NOMO-1 (cell line): ENCODE measurements at regions not wholly inside any gene's neighbourhood (a gene's known extent, or its start where the extent isn't known, plus 50 kb on each side); places are given as distances from the start of the nearest gene placed in this dataset.
"Not testable (repeated sequence)": the region's sequence is repeated elsewhere in the genome, so short reads cannot be mapped to it uniquely, and the experiment has no call there.

Experiments
- DNase-seq, 2 experiments: peaks; one replicate each; lab custom pipeline; 2025; ENCODE audit not compliant: unreplicated experiment in 2 of 2; lab: John Stamatoyannopoulos, UW

DNA sequence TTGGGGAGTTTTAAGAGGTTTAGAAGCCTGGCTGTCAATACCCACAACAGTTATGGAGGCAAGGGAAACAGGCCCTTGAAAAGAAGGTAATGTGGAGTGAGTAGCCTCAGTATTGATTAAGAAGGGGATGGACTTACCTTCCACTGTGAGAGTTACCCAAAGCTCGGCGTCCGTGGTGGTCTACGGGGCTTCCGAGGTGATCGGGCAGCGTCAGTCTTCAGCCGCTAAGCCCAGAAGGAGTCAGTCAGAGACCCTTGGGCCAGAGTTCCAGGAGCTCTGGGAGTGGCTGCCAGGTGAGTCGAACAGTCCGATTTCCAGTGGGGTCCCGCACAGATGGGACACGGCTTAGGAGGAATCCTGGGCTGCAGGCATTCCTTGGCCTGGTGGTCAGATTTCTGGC is 379.0 kb downstream of the BCKDHB start:
- DNase-seq = not testable (repeated sequence)

DNA sequence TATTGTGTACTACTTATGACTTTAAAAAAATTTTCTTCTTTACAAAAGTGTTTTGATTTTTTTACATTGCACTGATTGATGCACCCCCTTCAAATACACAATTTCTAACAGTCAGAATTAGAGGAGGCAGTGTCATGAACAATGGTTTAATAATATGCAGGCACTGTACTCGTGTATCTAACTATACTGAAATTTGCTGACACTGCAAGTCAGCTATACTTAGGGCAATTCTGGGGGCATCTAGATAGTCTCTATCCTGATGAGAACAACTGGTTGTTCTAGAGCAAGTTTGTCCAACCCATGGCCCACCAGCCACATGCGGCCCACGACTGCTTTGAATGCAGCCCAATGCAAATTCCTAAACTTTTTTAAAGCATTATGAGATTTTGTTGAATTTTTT is 375.6 kb downstream of the BCKDHB start:
- DNase-seq = no peak

DNA sequence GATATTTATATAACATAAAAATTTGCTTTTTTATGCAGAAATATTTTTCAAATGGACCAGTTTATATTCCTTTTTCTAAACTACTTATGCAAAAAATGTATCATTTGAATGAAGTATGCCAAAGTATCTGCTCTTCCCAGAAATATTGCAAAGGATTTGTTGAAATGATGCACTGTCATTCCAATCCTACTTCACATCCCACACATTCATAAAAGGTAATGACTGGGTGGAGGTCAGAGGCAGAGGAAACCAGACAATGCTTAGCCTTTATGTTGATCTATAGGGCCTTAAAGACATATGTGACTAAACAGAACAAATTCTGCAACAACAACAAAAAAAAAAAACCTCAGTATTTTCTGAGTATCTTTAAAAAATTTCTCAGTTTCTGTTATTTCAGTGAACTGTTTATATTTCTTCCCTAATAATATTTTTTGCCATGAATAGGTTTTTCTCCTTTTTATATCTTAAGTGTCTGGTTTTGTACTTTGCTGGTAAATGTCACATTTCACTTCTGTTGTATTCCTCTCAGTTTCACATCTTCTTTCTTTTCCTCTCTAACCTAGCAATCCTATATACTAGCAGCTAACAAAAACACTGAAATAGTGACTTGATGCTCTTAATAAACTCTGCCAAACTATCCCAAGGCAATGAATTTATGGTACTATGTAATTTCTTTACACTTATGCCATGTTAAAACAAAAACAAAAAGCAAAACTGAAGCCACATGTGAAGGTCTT is 374.1 kb downstream of the BCKDHB start:
- DNase-seq = no peak

DNA sequence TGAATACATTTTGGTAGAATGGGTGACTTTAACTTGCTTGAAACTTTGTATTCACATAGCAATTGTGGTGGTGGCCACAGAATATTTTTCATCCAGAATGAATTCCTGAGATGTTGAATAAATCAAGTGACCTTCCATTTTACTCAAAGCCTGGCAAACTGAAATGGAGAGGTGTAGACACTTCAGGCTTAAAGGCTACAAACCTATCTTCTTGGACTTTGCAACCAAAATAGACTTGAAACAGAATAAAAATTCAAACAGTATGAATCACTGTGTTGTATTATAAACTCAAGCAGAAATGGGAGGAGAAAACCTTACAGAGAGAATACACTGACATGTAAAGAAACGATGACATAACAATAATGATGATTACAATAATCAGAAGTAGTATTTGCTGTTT is 371.6 kb downstream of the BCKDHB start:
- DNase-seq = no peak

DNA sequence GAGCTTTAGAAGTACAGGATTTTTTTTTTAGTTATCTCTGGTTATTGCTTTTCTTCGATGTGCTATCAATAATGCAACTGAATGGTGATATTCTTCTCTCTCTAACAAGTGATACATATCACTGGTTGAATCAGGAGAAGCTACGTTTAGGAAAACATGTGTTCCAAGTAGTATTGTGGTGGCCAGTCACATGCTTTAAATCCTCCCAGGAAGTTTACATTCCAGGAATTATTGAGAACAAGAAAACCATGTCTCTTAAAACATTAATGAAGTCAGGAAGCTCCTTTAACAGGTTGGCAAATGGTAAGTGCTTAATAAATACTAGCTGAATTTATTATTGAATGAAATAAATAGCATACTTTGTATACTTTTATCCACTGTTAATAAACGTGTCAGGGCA is 371.1 kb downstream of the BCKDHB start:
- DNase-seq = no peak

DNA sequence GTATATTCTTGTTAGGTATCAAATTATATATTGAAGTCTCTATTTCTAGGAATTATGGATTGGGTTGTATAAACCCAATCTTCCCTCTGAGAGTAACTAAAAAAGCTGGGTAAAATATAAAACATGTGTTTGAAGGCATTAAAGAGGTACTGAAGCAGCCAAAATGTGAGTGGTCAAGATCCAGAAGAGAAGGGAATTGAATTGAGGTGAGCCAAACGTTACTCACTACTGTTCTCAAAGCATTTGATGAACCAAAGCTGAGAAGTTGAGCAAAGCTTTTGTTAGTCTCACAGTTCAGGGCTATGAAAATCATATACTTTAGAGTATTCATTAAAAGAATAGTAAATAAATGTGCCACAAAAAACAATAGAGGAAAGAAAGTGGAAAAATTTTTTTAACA is 365.8 kb downstream of the BCKDHB start:
- no peak for DNase-seq

DNA sequence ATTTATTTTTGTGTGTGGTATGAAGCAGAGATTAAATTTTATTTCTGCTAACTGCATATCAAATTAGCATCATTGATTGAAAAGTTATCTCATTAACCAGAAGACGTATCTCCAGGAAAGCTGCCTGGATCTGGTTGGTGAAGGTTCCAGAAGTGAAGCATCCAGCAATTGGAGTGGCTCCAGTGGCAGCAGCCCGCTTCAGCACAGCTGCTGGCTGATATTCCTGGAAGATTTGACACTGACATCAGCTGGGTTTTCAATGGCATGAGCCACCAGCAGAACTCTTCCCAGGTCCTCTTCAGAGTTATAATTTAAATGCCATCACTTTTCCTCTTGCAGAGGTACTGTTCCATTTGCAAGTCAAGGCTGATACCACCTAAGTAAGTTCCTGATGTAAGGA is 363.5 kb downstream of the BCKDHB start:
- no peak for DNase-seq

DNA sequence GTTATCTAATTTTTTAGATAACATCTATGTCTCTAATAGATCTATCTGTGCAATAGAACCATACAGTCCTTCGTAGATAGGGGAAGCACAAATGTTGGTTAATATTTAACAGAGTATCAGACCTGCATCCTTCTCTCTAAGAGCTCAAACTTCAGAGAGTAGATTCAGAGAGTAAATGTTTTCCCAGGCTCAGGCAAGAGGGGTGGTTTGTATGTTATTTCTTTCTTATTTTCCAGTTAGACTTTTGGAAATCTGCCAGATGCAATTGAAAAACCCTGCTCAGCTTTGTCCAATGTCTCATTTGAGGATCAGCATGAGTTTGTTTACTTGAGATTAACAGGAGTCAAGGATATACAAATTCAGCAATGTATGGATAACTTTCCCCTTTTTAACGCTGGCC is 361.9 kb downstream of the BCKDHB start:
- DNase-seq = no peak

DNA sequence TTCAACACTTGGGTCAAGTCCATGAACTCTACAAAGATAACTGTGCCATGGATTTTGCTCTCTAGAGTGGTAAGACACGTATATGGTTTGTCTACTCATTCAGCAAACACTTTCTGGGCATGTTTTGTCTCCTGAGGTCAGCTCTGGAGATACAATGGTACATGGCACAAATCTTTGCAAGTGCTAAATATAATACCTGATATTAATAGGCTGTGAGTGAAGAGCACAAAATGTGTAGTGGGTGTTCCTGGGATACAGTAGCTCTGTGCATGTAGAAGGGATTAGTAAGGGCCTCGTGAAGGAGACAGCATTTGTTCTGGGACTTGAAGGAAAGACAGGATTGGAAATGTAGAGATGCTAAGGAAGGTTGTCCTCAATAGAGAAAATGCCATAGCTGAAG is 360.9 kb downstream of the BCKDHB start:
- no peak for DNase-seq

DNA sequence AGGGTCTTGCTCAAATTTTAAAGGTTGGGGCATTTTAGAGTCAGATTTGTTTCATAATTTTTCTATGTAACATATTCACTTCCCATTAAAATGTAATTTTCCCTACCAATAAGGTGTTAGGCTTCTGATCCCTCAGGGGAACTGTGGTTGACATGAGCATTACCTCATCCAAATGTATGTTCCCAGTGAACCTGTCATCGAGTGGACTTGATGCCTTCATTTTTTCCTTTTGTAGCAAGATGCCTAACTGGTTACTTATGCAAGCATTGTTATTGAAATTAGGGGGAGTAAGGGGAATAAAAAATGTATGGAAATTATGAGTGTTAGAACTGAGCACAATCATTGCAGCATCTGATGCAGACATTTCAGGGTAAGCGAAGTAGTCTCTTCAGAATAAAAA is 360.5 kb downstream of the BCKDHB start:
- no peak for DNase-seq

DNA sequence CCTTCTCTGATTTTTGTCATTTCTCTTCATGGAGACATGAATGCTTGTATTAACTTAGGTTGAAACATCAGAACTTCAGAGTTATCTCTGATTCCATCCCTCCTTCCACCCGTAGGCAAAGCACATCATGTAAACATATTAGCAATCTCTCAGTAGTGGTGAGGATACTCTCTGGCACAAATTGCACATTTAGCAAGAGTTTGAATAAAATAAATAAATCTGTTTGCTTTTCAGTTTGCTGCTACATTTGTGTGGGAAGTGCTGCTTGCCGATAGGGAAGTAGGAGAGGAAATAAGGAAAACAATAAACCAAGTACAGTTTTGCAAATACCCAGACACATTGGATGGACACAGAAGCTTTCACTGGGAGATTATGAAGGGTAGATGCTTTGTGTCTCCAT is 359.0 kb downstream of the BCKDHB start:
- DNase-seq = no peak

DNA sequence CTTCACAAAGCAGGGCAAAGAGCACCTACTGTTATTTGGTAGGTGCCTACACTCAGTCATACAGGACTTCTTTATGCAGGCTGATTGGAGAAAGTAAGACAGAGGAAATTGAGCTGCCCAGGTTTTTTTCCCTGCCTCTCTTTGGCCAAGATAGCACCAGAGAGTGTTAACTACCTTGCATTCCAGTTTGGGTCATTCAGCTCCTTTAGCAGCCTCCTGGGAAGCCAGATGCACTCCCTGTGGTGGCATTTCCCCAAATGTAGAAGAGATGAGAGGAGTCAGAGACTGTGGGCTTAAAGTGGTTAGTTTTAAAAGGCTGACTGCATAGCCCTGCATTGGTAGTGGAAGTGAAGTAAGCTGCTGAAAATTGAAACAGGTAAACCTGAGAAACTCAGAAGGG is 358.4 kb downstream of the BCKDHB start:
- DNase-seq = no peak

DNA sequence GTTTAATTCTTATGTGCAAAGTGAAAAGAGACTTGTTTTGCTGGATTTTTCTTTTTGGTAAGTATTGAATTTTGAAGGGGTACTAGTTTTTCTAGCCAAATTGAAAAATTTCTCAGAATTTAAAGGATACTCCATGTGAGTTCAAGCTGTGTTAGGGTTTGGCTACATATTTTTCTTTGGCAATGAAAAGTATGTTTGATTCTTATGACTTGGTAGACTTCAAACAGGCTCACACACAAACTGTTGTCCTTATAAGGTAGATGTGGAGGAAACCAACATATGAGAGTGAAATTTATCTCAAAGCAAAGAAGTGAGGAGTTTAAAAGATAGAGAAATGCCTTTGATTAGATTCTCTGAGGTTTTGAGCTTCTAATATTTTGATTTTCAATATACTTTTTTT is 356.7 kb downstream of the BCKDHB start:
- DNase-seq = no peak

DNA sequence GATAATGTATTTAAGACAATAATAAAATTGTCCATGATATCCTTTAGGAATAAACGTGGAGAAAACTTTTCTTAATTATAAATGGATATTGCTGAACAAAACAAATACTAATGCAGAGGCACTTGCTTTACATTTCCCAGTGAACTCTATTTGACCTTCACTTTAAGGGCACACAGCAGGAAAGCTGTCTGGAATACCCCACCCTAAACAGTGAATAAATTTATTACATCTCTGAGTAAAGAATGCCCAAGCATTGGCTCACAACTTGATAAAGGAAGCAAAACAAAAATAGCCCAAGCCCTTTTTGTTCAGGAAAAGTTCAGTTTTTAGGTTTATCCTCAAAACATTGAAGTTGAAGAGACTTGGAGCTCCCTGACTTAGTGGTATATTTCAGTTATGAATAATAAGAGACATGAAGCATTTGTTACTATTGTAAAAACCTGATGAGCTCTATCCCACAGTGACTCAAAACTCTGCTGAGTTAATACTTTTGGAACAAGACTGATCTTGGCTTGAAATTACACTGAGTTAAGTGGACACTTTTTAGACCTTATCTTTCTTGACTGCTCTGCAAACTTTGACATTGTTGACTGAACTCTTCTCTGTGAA is 353.9 kb downstream of the BCKDHB start:
- no peak for DNase-seq

DNA sequence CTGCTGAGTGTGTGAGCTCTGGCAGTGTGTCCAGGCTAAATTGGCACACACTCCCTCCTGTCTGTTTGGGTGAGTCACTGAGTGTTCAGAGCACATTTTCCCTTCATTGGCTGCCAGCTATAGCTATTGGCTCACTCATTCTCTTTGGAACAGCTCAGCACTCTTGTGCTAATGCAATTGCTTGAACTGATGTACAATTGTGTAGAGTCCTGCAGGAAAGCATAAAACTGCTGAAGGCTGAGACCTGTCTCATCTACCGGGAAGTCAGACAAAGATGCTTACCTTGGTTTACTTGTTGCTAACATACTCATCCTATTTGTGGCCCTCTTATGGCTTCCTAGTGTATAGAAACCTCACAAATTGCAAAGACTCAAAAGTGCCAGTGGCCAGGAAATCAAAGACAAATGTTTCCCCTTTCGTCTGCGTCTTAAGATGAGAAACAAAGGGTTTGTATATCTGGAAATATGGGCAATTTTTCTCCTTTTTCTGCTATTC is 351.0 kb downstream of the BCKDHB start:
- DNase-seq = no peak

DNA sequence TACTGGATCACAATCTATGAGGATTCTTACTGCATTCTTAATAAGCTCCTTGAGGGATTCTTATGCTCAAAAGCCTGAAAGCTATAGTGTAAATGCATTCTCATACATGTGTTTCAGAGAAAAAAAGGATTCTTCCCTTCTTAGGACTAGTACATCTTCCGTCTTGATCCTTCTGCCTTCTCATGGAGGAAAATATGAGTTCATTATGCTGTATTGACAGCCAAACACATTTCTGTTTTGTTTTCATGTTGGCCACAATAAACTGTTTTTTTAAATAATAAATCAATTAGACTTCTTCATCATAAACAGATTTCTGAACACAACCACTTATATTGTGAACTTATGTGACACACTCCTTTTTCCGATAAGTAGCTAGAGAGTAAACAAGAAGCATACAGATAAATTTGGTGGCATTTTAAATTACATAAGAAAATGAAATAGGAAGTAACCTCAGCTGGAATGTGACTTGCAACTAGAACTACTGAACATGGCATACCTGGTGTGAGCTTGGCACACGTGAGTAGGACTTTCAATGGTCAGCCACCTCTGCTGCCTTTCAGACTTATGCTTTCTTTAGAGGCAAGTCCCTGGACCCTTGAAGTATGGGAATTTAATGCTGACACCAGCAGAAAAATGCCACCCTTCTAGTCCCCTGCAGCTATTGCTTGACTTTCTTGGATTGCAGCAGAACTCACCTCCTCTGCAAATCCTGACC is 350.4 kb downstream of the BCKDHB start:
- no peak for DNase-seq

DNA sequence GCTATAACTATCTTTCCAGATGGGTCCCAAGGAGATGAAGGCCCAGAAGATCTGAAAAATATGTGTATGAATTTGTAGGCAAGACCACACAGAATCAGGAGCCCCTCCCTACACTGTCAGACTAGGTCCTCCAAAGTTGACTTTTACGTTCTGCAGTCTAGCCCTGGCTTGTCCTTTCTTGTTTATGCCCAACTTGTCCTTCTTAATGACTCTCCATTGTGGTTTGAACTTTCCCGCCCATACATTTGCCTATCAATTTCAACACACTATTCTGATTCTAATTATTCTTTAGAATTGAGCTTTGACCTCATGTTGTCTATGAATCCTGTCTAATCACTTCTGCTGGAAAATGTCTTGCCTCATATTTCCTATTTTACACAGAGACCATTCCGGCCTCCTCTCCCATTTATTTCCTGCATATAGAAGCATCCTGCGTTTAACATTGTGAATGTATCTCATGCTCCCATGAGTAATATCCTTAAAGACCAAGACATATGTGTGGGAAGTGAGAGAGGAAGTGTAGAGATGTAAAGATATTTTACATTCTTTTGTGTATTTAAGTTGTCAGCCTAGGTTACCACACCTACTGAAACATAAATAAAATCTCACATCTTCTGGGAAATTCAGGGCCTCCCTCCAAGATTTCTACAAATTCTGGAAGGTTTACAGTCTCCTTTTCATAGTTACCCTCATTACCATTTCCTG is 348.3 kb downstream of the BCKDHB start:
- DNase-seq = no peak

DNA sequence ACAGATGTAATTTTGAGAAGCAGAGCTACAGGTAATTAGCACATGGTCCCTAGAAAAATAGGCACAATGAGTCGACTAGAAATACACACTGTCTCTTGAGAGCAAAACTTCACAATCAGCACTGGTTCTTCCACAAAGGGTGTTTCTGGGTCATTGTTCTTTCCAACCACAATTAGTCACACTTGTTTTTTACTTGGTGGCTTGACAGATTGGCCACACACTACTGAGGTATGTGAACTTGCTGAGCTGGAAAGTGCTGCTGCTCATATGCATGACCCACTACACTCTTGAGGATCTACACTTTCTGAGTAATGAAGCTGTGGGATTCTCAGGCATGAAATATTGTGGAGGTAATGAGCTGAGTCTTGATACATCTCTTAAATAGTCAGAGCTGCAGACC is 347.7 kb downstream of the BCKDHB start:
- DNase-seq = no peak

DNA sequence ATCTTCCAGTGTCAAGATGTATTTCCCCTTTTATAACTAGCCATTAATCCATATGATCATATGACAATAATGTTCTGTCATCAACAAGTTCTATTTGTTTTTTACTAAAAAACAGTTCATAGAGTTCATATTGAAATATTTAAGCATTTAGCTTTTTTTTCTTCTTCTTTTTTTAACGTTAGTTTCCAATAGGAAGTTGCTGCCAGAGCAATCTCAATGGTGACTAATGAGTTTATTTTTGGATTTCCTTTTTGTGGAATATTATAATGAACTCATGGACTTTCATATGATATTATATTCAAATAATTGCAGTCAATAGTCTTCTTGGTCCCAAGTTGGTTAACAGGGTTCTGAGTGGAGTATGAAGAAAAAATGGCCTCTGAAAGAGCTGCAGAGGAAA is 343.3 kb downstream of the BCKDHB start:
- DNase-seq = no peak

DNA sequence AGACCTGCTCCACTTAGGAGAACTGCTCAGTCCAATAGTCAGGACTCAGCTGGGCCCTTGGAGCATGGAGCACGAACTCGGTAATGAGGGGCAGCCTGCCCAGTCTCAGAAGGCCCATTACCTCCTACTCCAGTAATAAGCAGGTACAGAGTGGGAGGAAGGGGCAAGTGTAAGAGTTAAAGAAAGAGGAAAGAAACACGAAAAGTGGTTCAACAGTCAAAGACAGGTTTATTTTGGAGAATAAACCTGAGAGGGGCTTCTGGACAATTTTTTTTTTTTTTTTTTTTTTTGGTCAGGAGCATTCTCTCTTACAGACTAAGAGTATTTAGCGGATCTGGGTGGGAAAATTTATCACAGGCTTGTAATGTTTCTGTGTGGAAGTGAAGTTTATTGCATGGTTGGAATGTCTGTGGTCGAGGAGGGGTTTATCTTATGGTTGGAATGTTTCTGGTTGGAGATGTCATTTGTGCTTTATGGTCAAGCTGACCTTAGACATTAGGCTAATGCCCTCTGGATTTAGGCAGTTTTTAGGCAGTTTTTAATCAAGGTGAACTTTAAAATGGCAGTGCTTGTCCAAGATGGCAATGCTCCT is 340.1 kb downstream of the BCKDHB start:
- no peak for DNase-seq

DNA sequence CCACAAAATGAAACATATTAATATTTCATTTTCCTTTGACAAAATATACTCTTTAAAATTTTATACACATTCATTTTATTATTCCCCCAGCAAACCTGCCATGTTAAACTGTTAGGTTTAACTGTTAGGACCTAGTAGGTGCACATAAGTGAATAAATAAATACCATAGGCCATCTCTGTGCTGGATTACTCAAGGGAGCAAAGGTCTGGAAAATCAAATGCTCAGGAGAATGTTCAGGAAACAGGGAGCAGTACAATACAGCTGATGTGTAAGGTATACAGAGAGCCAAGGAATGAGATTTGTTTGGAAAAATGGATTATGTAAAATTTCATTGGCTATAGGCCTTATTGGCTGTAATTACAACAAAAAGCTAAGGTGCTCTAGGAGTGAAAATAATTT is 339.3 kb downstream of the BCKDHB start:
- DNase-seq = no peak
